Astrocyte (in vitro differentiated cells and primary cell): ENCODE measurements at regions not wholly inside any gene's neighbourhood (a gene's known extent, or its start where the extent isn't known, plus 50 kb on each side); places are given as distances from the start of the nearest gene placed in this dataset.
"Not testable (repeated sequence)": the region's sequence is repeated elsewhere in the genome, so short reads cannot be mapped to it uniquely, and the experiment has no call there.

ENCODE experiments used
- EZH2 ChIP-seq: IDR thresholded peaks from 2 replicates; pipeline ENCODE4 v1.6.1; 2012; ENCODE audit warnings: mild to moderate bottlenecking, low read length, inconsistent platforms; ENCODE audit not compliant: insufficient read depth
- TF ChIP-seq, protein P1 (sequence below): IDR thresholded peaks from 2 replicates; pipeline ENCODE4 v1.5.1; 2011; ENCODE audit warnings: low read depth, mild to moderate bottlenecking, inconsistent platforms, low read length, moderate library complexity; ENCODE audit not compliant: insufficient read depth

DNA sequence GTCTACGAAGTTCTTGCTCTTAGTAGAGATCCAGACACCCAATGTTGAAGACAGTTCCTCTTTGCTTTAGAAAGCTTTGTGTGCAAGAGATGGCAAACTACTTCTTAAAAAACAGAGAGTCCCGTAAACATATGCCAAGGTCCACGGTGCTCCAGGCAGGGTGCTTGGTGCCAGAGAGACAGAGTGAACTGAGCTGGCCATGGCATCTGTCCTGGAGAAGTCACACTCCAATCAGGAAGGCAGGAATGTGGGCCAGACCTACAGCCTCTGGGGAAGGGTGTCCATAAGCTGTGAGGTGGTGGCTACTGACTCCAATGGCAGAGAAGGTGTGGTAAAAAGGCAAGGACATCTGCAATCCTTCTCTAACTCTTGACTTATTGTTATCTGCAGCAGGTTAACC, 242.0 kb upstream of the PLGLB2 start:
- TF ChIP-seq, protein P1, sequence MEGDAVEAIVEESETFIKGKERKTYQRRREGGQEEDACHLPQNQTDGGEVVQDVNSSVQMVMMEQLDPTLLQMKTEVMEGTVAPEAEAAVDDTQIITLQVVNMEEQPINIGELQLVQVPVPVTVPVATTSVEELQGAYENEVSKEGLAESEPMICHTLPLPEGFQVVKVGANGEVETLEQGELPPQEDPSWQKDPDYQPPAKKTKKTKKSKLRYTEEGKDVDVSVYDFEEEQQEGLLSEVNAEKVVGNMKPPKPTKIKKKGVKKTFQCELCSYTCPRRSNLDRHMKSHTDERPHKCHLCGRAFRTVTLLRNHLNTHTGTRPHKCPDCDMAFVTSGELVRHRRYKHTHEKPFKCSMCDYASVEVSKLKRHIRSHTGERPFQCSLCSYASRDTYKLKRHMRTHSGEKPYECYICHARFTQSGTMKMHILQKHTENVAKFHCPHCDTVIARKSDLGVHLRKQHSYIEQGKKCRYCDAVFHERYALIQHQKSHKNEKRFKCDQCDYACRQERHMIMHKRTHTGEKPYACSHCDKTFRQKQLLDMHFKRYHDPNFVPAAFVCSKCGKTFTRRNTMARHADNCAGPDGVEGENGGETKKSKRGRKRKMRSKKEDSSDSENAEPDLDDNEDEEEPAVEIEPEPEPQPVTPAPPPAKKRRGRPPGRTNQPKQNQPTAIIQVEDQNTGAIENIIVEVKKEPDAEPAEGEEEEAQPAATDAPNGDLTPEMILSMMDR: not testable (repeated sequence)
- not testable (repeated sequence) for TF ChIP-seq EZH2
